ENCODE measurements at regions not wholly inside any gene's neighbourhood (a gene's known extent, or its start where the extent isn't known, plus 50 kb on each side); places are given as distances from the start of the nearest gene placed in this dataset.

GRCh38 chr2:81136296-81136695, 831.7 kb upstream of the LRRTM1 start:
- TF ChIP-seq CTCF (IDR thresholded peaks at IDR 0.05) (no peak), ZFX (IDR thresholded peaks at IDR 0.05; ENCODE audit: borderline replicate concordance) (no peak)

Measured in 22Rv1 (cell line).